Activated T-helper 9 cell treated with anti-CD3 and anti-CD28 coated beads, Interleukin-2, amount 50 U/mL, for 16 hours (primary cell): ENCODE measurements at regions not wholly inside any gene's neighbourhood (a gene's known extent, or its start where the extent isn't known, plus 50 kb on each side); places are given as distances from the start of the nearest gene placed in this dataset.

Experiments used
- DNase-seq: peaks from one replicate; pipeline ENCODE4 v3.0.0-alpha.2; 2020; ENCODE audit warnings: low read depth

GRCh38 chr20:52401431-52401830 lies 209.9 kb upstream of the ZFP64 start:
- DNase-seq: no peak

- no peak for DNase-seq
These were observed 207.8 kb upstream of the ZFP64 start for GRCh38 chr20:52399352-52399751.

- DNase-seq: no peak
These were observed 198.0 kb upstream of the ZFP64 start for GRCh38 chr20:52389606-52390005.

GRCh38 chr20:52383995-52384621 lies 192.5 kb upstream of the ZFP64 start:
- no peak for DNase-seq

- no peak for DNase-seq
These were observed 191.4 kb upstream of the ZFP64 start for GRCh38 chr20:52382933-52383332.

- DNase-seq: peak; percentile 6
These were observed 188.3 kb upstream of the ZFP64 start for GRCh38 chr20:52379723-52380336.

- DNase-seq: no peak
These were observed 180.6 kb upstream of the ZFP64 start for GRCh38 chr20:52372169-52372568.

- DNase-seq: no peak
These were observed 174.1 kb upstream of the ZFP64 start for GRCh38 chr20:52365688-52366087.

- no peak for DNase-seq
These were observed 172.8 kb upstream of the ZFP64 start for GRCh38 chr20:52364405-52364804.

- DNase-seq: no peak
These were observed 170.1 kb upstream of the ZFP64 start for GRCh38 chr20:52361650-52362049.

- DNase-seq: no peak
These were observed 158.2 kb upstream of the ZFP64 start for GRCh38 chr20:52349806-52350205.

GRCh38 chr20:52348434-52348833 lies 156.9 kb upstream of the ZFP64 start:
- DNase-seq: no peak

GRCh38 chr20:52346797-52347196 lies 155.2 kb upstream of the ZFP64 start:
- DNase-seq: no peak

- DNase-seq: no peak
These were observed 151.3 kb upstream of the ZFP64 start for GRCh38 chr20:52342913-52343312.

GRCh38 chr20:52340036-52340634 lies 148.6 kb upstream of the ZFP64 start:
- no peak for DNase-seq

GRCh38 chr20:52332649-52333250 lies 141.2 kb upstream of the ZFP64 start:
- no peak for DNase-seq

- no peak for DNase-seq
These were observed 140.7 kb upstream of the ZFP64 start for GRCh38 chr20:52332230-52332629.

- no peak for DNase-seq
These were observed 140.1 kb upstream of the ZFP64 start for GRCh38 chr20:52331655-52332054.

GRCh38 chr20:52321396-52321795 lies 129.8 kb upstream of the ZFP64 start:
- no peak for DNase-seq

- no peak for DNase-seq
These were observed 127.1 kb upstream of the ZFP64 start for GRCh38 chr20:52318651-52319050.

- no peak for DNase-seq
These were observed 121.9 kb upstream of the ZFP64 start for GRCh38 chr20:52313341-52313963.

GRCh38 chr20:52312132-52312729 lies 120.7 kb upstream of the ZFP64 start:
- peak; percentile 11 for DNase-seq
